Renal cortical epithelial cell (primary cell): ENCODE measurements at regions not wholly inside any gene's neighbourhood (a gene's known extent, or its start where the extent isn't known, plus 50 kb on each side); places are given as distances from the start of the nearest gene placed in this dataset.

Experiments used
- DNase-seq: peaks from one replicate; pipeline ENCODE4 v3.0.0-alpha.2; 2011; ENCODE audit warnings: low read depth

DNA sequence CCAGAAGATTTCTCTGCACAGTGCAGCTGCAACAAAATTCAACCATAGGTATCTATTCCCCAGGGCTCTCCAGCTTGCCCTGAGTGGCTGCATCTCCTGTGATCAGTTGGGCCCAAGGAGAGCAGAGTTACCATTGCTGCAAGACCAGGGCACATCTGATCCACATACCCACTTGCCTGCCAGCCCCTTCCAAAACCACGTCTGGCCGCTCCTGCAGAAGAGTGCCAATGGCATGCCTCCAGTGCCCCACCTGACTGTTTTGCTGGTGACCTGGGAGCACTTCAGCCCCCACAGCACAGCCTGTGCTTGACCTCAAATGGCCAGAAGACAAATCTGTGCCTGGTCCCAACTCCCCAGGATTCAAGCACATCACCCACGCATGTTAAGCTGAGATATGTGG is 526.1 kb upstream of the GBE1 start:
- DNase-seq: no peak

DNA sequence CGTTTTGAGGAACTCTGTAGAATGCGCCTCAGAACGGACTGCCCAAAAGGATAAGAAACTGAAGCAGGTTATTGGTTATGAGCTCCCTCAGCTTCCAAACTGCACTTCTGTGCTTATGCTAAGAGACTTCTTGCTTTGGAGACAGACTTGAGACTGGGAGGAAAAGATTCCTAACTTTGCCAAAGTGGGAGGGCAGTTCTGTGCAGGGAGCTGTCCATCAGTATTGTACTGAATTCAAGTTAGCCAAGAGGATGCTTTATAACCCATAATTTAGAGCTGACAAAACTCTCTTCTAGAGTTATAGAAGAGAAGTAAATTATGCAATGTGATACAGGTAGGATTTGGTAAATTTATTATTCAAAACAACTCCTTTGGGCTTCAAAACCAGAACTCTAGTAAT is 519.8 kb upstream of the GBE1 start:
- DNase-seq: peak; percentile 19

DNA sequence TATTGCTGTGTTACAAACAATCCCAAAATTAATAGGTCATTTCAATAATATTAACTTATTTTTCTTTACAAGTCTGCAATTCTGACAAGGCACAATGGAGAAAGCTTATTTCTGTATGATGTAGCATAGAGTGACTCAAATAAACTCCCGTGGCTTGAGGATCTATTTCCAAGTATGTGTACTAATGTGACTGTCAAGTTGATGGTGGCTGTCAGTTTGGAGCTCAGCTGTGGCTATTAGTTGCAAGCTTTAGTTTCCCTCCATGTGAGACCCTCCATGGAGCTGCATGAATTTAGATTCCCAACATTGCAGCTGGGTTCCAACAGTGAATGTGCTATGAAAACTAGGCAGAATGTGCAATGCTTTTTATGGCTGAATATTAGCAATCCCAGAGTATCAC is 515.5 kb upstream of the GBE1 start:
- no peak for DNase-seq

DNA sequence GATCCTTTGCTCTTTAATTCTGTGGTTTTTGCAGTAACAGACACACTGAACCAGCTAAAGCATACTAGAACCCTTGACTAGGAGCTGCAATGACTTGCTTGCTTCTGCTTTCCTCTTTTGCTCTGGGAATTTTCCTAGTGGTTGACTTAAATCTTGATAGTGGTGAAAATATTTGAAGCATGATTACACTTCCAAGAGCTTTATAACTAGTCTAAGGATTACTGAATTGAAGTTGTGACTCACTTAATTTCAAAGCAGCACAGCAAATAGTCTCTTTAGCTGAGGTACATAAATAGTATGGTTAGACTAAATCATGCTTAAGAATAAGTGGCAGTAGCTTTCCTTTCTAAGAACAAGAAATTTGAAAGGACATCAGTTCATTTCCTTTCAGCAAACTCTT is 513.5 kb upstream of the GBE1 start:
- DNase-seq: no peak

DNA sequence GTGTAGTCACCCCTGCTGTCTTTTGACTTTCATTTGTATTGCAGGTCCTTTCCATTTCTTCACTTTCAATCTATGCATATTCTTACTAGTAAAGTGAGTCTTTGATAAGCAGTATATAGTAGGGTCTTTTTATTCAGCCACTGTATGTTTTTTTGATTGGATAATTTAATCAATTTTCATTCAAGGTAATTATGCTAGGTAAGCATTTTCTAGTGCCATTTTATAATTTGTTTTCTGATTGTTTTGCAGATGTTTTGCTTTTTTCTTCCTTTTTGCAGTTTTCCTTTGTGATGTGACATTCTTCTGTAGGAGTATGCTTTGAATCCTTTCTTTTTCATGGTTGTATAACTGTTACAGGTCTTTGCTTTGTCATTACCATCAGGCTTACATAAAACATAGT is 504.3 kb upstream of the GBE1 start:
- no peak for DNase-seq

DNA sequence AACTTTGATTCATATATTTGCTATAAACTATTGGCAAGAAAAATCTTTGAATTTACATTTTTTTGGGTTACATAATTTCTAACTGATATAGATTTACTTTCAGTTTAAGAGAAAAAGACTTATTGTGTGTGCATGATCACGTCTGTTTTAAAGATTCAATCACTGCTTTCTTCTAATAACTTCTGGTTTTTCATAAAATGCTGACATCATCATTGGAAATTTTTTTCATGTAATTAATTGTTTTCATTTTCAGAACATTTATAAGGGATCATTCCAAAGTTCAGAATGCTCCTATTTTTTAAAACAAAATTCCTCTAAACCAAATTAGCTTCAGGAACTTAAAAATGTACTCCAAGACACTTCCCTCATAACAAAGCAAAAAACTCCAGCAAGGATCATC is 500.7 kb upstream of the GBE1 start:
- DNase-seq: no peak

DNA sequence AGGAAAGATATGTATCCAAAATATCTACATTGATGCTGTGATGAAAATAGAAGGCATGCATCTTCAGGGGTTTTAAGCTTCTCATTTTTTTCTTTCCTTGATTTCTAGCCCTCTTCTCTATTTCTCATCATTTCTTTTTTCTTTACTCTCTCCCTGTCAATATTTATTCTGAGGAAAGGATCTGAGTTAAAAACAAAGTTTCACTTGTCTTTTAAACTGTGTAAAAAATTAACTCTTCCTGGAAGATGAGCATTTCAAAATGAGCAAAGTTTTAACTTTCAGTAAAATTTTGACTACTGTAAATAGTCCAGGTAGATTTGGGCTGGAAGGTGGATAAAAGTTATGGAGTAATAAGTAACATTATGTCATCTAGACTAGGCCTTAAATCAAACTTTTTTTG is 500.2 kb upstream of the GBE1 start:
- DNase-seq: no peak

DNA sequence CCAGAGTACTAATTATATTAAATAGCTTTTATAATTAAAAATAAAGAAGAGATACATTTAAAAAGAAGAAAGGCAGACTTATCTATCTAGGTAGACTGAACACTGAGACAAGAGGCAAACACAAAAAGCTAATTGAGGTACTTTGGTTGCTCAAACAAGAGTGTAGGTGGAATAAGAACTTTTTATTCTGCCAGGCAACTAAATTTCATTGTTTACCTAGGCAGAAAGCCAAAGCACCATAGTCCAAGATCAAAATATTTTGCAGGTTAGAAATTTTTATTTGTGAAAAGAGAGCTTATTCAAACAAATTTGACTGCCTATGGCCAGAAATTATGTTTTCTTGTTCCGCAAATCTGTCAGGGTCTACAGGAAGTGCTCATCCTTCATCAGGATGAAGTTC is 499.6 kb upstream of the GBE1 start:
- DNase-seq: no peak

DNA sequence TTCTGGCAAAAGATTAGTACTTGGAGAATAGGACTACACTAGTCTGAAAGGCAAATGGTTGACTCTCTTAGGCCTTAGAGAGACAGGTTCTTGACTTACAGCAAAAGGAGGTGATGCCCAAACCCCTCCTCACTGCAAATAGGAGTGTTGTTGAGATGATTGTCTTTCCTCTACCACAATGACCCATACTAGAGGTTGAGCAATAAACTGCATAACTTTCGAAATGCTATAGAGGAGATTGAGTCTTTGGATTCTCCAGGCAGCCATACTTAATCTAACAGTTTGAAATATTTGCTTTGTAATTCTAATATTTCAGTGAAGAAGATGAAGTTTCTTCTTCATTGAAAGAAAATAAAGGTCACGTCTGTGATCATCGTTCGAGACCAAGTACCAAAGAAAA is 498.5 kb upstream of the GBE1 start:
- DNase-seq: no peak

DNA sequence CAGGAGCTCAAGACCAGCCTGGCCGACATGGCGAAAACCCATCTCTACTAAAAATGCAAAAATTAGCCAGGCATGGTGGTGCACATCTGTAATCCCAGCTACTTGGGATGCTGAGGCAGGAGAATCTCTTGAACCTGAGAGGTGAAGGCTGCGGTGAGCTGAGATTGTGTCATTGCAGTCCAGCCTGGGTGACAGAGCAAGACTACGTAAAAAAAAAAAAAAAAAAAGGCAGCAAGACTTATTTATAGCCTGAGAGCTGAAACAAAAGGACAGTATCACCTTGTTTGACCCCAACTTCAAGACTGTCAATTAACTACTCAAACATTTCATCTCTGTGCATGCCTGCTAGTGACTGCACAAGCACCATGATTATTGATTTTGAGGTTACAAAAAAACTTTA is 478.9 kb upstream of the GBE1 start:
- DNase-seq: no peak

DNA sequence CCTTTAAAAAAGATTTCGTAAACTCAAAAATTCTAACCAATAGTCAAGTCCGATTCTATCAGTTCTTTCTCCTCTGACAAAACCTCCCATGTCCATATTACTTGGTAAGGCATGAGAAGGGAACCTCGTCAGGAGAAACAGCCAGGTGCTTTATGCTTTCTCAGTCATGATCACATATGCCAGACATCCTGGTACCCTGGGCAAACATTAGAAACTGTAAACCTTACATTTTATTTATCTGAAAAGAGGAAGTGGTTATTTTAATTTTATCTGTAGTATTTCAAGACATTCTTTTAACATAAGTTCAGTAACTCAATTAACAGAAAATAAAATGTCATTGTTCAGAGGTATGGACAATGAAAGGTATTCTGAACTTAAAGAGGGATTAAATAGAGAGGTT is 474.8 kb upstream of the GBE1 start:
- DNase-seq: no peak

DNA sequence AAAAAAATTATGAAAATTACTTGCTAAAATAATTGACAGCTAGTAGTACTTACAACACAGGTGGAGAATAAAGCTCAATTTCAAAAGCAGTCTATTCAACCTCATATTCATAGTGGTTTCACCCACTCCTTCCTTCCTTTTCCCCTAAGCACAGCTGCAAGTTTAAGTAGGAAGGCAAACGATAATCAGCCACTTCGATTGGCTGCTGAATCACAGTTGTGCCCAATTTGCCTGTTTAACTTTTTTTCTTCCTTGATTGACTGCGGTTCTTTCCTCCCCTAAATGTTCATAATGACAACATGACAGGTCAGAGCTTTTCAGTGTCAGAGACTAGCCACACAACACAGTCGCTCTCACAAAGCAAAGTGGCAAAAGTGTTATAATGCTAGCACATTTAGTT is 468.0 kb upstream of the GBE1 start:
- no peak for DNase-seq

DNA sequence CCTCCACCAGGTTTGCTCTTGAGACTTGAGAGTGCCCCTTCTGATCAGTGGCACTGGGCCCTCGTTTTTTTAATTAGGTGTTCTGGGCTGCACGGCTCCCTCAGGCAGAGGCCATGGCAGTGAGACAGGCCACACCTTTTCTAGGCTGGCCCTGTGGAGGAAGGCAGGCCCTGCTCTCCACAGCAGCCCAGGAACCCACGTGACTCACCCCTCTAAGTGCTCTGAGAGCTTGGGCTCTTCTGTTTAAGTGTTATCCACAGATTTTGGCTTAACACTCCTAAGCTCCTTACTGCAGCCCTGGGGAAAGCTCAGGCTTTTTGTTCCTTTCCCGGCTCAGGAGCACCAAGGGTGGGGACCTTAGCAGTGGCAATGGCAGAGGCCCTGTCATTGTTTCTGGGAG is 463.2 kb upstream of the GBE1 start:
- no peak for DNase-seq

DNA sequence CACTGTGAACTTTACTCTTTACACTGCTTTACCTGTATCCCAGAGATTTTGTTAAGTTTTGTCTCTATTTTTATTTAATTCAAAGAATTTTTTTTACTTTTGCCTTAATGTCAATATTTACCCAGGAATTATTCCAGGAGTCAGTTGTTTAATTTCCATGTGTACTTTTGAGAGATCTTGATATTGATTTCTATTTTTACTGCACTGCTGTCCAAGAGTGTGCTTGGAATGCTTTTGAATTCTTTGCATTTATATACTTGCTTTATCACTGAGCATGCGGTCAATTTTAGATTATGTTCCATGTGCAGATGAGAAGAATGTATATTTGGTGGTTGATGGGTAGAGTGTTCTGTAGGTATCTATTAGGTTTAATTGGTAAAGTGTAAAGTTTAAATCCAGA is 461.0 kb upstream of the GBE1 start:
- DNase-seq: no peak

DNA sequence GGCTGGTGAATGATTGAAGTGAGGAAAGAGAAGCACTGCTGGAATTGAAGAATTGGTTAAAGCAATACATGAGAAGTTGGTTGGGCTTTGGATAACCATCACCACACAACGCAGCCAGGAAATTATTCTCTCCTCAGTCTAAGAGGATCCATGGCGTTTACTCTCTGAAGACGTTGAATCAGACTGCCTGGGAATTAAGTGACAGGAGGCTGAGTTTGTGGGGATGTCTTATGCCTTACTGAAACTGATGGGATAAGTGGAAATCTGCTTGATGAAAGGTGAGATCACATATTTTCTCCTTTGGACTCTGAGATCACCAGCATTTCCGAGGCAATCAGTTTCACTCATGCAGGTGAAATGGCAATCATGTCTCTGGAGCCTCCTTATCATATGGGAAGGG is 456.1 kb upstream of the GBE1 start:
- DNase-seq: no peak

DNA sequence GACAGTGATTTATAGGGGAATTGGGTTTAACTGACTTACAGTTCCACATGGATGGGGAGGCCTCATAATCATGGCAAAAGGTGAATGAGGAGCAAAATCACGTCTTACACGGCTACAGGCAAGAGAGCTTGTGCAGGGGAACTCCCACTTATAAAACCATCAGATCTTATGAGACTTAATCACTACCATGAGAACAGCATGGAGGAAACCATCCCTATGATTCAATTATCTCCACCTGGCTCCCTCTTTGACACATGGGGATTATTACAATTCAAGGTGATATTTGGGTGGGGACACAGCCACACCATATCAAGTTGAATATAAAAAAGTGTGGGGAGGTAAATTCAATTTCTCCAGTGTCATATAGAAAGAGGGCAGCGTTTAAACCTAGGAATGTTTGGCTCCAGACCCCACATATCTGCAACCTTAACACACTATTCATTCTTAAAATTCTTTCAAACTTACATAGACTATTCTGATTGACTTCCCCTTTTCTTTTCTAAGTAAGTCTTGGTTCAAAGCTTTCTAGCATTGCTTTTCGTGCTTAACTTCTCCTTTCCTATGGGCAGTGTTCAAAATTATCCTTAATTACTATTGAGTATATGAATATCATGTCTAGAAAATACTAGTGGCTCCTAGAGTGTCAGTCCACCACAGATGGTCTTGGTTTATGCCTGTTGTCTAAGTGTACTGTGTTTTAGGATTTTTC is 446.7 kb upstream of the GBE1 start:
- no peak for DNase-seq

DNA sequence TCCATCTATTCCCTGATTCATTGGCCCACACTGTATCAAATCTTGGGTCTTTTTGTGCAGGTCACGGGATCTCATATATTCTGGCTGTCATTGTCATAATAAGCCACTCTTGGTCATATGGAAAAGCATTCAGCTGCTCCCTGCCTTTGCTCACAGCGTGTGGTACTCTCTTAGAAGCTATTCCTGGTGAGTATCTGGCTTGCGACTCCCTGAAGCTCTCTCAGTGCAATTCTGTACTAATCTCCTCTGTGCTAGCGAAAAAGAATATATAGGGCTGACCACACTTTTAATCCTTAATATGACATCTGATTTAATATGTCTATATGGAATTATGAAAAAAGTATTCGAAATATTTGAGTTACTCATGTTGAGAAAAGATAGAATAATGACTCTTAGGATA is 440.8 kb upstream of the GBE1 start:
- no peak for DNase-seq

DNA sequence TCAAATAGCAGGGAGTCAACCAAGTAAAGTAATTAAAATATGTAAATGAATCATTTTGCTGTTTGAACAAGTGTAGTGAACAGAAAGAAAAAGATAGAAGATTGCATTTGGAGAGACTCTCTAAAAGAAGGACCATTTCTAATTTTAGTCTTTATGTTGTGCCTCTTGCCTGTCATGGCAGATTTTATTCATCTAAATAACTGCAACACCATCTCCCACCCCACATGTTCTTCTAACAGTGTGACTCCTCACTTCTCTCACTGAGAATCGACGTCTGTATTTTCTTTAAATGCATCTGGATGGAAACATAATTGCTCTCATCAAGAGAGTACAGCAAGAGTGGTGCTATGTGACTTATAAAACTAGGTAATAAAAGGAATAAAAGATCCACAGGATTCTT is 439.9 kb upstream of the GBE1 start:
- no peak for DNase-seq

DNA sequence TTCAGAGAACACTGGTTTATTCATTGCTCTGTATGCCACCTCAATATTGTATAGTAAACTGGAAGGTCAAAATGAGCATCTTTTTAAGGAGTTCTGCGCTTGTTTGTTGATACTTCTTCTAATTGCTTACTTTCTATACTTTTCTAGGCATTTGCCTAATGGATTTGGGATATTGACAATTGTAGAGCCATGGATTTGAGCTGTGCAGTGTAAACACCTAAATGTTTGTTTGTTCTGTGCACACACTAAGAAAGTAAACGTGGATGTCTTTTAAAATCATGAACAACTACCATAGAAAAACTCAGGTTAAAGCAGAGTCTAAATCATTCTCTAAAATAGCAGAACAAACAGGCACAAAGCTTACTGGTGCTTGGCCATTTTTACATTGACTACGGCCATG is 436.6 kb upstream of the GBE1 start:
- DNase-seq: no peak

DNA sequence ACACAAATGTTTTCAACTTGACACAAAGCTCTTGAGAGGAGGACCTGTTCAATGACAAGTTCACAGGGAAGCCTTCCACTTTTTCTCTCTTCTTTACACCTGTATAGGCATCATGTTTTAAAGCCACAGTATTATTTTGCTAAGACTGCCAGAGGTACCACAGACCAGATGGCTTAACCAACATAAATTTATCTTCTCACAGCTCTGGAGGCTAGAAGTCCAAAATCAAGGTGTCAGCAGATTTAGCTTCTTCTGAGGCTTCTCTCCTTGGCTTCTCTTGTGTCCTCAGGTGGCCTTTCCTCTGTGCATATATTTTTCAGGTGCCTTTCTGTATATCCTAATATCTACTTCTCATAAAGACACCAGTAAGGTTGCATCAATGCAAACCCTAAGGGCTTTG is 435.2 kb upstream of the GBE1 start:
- DNase-seq: no peak

DNA sequence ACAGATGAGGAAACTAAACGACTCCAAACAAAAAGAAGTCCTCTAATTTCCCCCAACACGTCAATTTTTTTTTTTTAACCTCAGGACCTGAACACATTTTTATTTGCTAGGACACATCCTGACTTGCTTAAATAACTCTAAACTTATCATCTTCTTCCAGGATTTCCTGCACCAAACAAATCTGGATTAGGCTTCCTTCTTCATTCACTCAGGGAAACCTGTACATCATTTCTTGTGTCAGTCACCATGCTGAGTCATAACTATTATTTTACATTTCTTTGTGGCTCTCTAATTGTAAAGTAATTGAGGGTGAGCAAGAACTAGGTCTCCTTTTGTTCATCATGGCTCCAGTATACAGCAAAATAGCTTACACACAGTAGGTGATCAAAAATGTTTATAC is 433.4 kb upstream of the GBE1 start:
- DNase-seq: no peak

DNA sequence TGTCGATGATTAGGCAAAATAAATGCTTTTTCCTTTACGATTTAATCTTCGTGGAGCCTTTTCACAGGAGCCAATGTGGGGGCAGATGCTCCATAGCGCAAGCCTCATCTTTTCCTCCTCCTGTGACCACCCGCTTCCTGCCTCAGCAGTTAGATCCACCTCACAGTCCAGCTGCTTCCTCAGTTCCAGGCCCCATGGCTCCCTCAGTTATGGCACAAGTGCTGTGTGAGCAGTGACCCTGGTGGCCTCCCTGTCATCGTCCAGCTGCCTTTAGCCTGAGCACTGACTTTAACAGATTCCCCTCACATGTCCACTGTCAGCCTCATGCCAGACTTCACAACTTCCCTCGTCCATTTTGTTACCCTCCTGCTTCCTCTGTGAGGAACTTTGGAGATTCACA is 424.6 kb upstream of the GBE1 start:
- DNase-seq: no peak

DNA sequence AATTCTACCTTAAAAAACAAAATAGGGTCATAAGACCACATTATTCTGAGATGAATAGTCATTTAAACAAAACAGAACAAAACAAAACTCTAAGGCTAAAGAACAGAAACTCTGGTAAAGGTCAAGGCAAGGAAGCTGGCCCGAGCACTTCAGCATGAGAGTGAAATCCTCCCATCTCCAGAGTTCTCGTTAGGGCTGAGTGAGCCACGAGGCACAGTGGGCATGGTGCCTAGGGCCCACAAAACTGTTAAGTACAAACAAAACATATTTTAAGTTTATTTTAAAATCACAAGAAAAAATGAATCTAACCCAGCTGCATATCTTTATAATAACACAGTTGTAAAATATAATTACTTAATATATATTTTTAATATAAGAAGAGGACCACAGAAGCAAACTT is 417.8 kb upstream of the GBE1 start:
- no peak for DNase-seq

DNA sequence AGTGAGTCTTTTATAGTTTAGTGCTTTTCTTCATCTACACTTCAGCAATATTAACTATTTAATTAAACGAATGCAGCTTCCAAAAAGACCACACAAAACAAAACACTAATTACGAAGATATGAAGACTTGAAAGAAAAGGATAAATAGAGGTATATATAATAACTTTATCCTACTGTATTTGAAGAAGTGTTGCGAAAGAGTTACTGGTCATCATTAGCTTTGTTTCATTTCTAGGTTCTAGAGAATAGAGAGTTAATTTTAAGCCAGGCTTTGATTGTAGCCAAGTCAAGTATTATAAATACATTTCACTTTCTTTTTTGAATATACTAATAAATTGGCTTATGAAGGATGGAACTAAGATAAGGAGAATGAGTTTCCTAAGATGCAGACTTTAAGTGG is 416.8 kb upstream of the GBE1 start:
- no peak for DNase-seq

DNA sequence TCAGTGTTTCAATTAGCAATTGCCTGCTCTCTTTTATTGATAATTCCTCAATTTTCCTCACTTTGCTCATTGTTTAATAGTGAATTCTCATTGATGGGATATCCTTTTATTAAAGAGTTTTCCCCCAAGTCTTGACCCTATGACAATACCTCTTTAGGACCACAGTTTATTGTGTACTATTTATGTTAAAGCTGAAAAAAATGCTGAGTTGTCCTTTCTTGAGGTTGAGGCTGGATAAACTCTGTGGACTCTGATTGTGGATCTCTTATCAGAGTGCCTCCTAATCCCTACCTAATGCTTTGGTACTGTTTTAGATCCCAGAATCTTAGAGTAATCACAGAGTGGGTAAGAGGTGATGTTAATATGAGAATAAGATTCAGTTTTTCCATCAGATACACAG is 416.3 kb upstream of the GBE1 start:
- no peak for DNase-seq
